Endodermal cell (in vitro differentiated cells): ENCODE measurements at regions not wholly inside any gene's neighbourhood (a gene's known extent, or its start where the extent isn't known, plus 50 kb on each side); places are given as distances from the start of the nearest gene placed in this dataset.
A peak's percentile ranks its signal among the peaks of the same experiment; 100 is the strongest.

Source experiments
- DNase-seq: peaks from one replicate; pipeline ENCODE4 v3.0.0-alpha.2; 2017
- H3K27ac ChIP-seq: 2 replicates; pipeline ENCODE4 v1.5.1; 2013; ENCODE audit warnings: mild to moderate bottlenecking, low read depth, low read length, moderate library complexity
- H3K27me3 ChIP-seq: 2 replicates; pipeline ENCODE4 v1.6.1; 2013; ENCODE audit warnings: mild to moderate bottlenecking, low read length, moderate library complexity; ENCODE audit not compliant: insufficient read depth, control insufficient read depth, poor library complexity, severe bottlenecking
- H3K36me3 ChIP-seq: 2 replicates; pipeline ENCODE4 v1.7.0; 2013; ENCODE audit warnings: mild to moderate bottlenecking, low read length, moderate library complexity; ENCODE audit not compliant: control insufficient read depth, insufficient read depth
- H3K4me1 ChIP-seq: one replicate; pipeline ENCODE4 v1.7.0; 2013; ENCODE audit warnings: low read length; ENCODE audit not compliant: control insufficient read depth, insufficient read depth
- H3K4me3 ChIP-seq: 2 replicates; pipeline ENCODE4 v1.5.1; 2013; ENCODE audit warnings: mild to moderate bottlenecking, low read length, moderate library complexity
- H3K9ac ChIP-seq: 2 replicates; pipeline ENCODE4 v1.6.1; 2013; ENCODE audit warnings: mild to moderate bottlenecking, low read length, moderate library complexity; ENCODE audit not compliant: poor library complexity, severe bottlenecking; ENCODE audit errors: extremely low read depth
- H3K9me3 ChIP-seq: 2 replicates; pipeline ENCODE4 v1.6.1; 2013; ENCODE audit warnings: mild to moderate bottlenecking, low read length, moderate library complexity; ENCODE audit not compliant: control insufficient read depth
- H3K27ac Mint-ChIP-seq: 2 replicates; pipeline ENCODE4 v1.8.0; 2020; ENCODE audit warnings: mixed read lengths
- H3K27me3 Mint-ChIP-seq: 2 replicates; pipeline ENCODE4 v1.8.0; 2021; ENCODE audit warnings: mild to moderate bottlenecking, mixed read lengths; ENCODE audit not compliant: insufficient read depth
- H3K36me3 Mint-ChIP-seq: 2 replicates; pipeline ENCODE4 v1.8.0; 2020; ENCODE audit warnings: low read depth, mixed read lengths
- H3K4me1 Mint-ChIP-seq: 2 replicates; pipeline ENCODE4 v1.8.0; 2020; ENCODE audit warnings: mixed read lengths
- H3K4me3 Mint-ChIP-seq: 2 replicates; pipeline ENCODE4 v1.8.0; 2020; ENCODE audit warnings: mild to moderate bottlenecking, moderate library complexity, mixed read lengths
- H3K9me3 Mint-ChIP-seq: 2 replicates; pipeline ENCODE4 v1.8.0; 2020; ENCODE audit warnings: mild to moderate bottlenecking, mixed read lengths
- CTCF ChIP-seq: fragments of 200-600 bp; sonication (generic); conservative IDR thresholded peaks from 2 replicates; pipeline ENCODE4 v1.5.0; 2021; ENCODE audit warnings: antibody characterized with exemption, mild to moderate bottlenecking
- WGBS, 2 experiments: methylation state at CpG; one replicate each; pipeline versions ENCODE4 v1.1.5 to v1.1.7; 2013; ENCODE audit warnings: missing lambda C conversion rate in 2 of 2, mixed read lengths in 1 of 2; ENCODE audit not compliant: insufficient coverage in 1 of 2, insufficient read length in 1 of 2; 5-methylcytosine and 5-hydroxymethylcytosine counted together

GRCh38 chr1:177648731-177649265, 321.1 kb downstream of the SEC16B start:
- Histone ChIP-seq H3K9ac (no peak overlapping the region), H3K27ac (no peak overlapping the region), H3K36me3 (no peaks in the 10 kb centered on the region), H3K9me3 (no peaks in the 10 kb centered on the region), H3K4me1 (no peaks in the 10 kb centered on the region), H3K4me3 (no peak overlapping the region), H3K27me3 (no peaks in the 10 kb centered on the region)
- Mint-ChIP-seq H3K4me3 (no peak overlapping the region), H3K36me3 (no peaks in the 10 kb centered on the region), H3K27me3 (no peaks in the 10 kb centered on the region), H3K4me1 (peaks cover 7% of the 10 kb centered on the region), H3K9me3 (no peaks in the 10 kb centered on the region), H3K27ac (no peak overlapping the region)
- no peak for TF ChIP-seq CTCF
- no peak for DNase-seq
- WGBS, 2 experiments, result 72 to 75% methylated on average over 4 to 6 of the region's 6 CpGs

GRCh38 chr1:177648138-177648537, 321.7 kb downstream of the SEC16B start:
- H3K4me1 ChIP-seq, result no peaks in the 10 kb centered on the region
- no peak overlapping the region for H3K27ac ChIP-seq
- no peak overlapping the region for H3K27ac Mint-ChIP-seq

GRCh38 chr1:177646757-177647730, 322.8 kb downstream of the SEC16B start:
- H3K36me3 ChIP-seq, result no peaks in the 10 kb centered on the region
- peaks cover 7% of the 10 kb centered on the region for H3K4me1 Mint-ChIP-seq
- no peak overlapping the region for H3K27ac ChIP-seq
- H3K27me3 Mint-ChIP-seq, result no peaks in the 10 kb centered on the region
- no peak overlapping the region for H3K27ac Mint-ChIP-seq
- H3K9me3 ChIP-seq, result no peaks in the 10 kb centered on the region
- no peak overlapping the region for H3K4me3 Mint-ChIP-seq
- H3K4me1 ChIP-seq, result no peaks in the 10 kb centered on the region
- no peak overlapping the region for H3K9ac ChIP-seq
- 88 to 100% methylated on average over 1 to 4 of the region's 4 CpGs for WGBS, 2 experiments
- no peaks in the 10 kb centered on the region for H3K27me3 ChIP-seq
- no peak overlapping the region for H3K4me3 ChIP-seq
- peak; percentile 60 for DNase-seq
- no peak for TF ChIP-seq CTCF
- peaks cover 4% of the 10 kb centered on the region for H3K9me3 Mint-ChIP-seq
- no peaks in the 10 kb centered on the region for H3K36me3 Mint-ChIP-seq

More at GRCh38 chr1:177648138-177648537, 321.7 kb downstream of the SEC16B start:
- Mint-ChIP-seq H3K4me3 (no peak overlapping the region), H3K36me3 (no peaks in the 10 kb centered on the region), H3K27me3 (no peaks in the 10 kb centered on the region), H3K9me3 (no peaks in the 10 kb centered on the region), H3K4me1 (peaks cover 7% of the 10 kb centered on the region)
- H3K9ac ChIP-seq, result no peak overlapping the region
- no peak for DNase-seq
- TF ChIP-seq CTCF, result no peak
- H3K4me3 ChIP-seq, result no peak overlapping the region
- H3K9me3 ChIP-seq, result no peaks in the 10 kb centered on the region
- H3K36me3 ChIP-seq, result no peaks in the 10 kb centered on the region
- 96 to 100% methylated on average over 1 of the region's 1 CpG for WGBS, 2 experiments
- no peaks in the 10 kb centered on the region for H3K27me3 ChIP-seq
